HEK293T (cell line): ENCODE measurements at regions not wholly inside any gene's neighbourhood (a gene's known extent, or its start where the extent isn't known, plus 50 kb on each side); places are given as distances from the start of the nearest gene placed in this dataset.

Experiments used
- CTCF ChIA-PET: fragments of 350-600 bp; formaldehyde crosslinking; extraction: SDS; loops from one replicate; lab custom pipeline; 2021; ENCODE audit warnings: antibody characterized with exemption, inconsistent platforms; lab: Yijun Ruan, JAX
- POLR2A ChIA-PET: fragments of 350-600 bp; formaldehyde crosslinking; extraction: SDS; loops from one replicate; lab custom pipeline; 2020; ENCODE audit warnings: antibody characterized with exemption, inconsistent platforms; lab: Yijun Ruan, JAX
- DNase-seq: peaks from one replicate; pipeline ENCODE4 v3.0.0; 2012; ENCODE audit warnings: mixed read lengths; ENCODE audit errors: extremely low spot score
- ARNT ChIP-seq: fragments of 450-650 bp; IDR thresholded peaks from 2 replicates; pipeline ENCODE4 v1.6.1; 2017; ENCODE audit warnings: mild to moderate bottlenecking
- BHLHE40 ChIP-seq: fragments of 450-650 bp; IDR thresholded peaks from 2 replicates; pipeline ENCODE4 v1.6.1; 2016; ENCODE audit warnings: mild to moderate bottlenecking, moderate library complexity, borderline replicate concordance
- CTBP1 ChIP-seq: fragments of 450-650 bp; IDR thresholded peaks from 2 replicates; pipeline ENCODE4 v1.6.1; 2016; ENCODE audit warnings: borderline replicate concordance
- ELF4 ChIP-seq: fragments of 450-650 bp; IDR thresholded peaks from 2 replicates; pipeline ENCODE4 v1.6.1; 2017; ENCODE audit warnings: antibody characterized with exemption
- FOXA1 ChIP-seq: fragments of 450-650 bp; IDR thresholded peaks from 2 replicates; pipeline ENCODE4 v1.6.1; 2016; ENCODE audit warnings: mild to moderate bottlenecking
- FOXK2 ChIP-seq: fragments of 450-650 bp; IDR thresholded peaks from 2 replicates; pipeline ENCODE4 v1.6.1; 2016; ENCODE audit warnings: mild to moderate bottlenecking
- FOXM1 ChIP-seq: fragments of 450-650 bp; IDR thresholded peaks from 2 replicates; pipeline ENCODE4 v1.6.1; 2017; ENCODE audit warnings: mild to moderate bottlenecking, borderline replicate concordance
- HDGF ChIP-seq: fragments of 450-650 bp; IDR thresholded peaks from 2 replicates; pipeline ENCODE4 v1.6.1; 2017; ENCODE audit warnings: antibody characterized with exemption, borderline replicate concordance
- L3MBTL2 ChIP-seq: fragments of 450-650 bp; conservative IDR thresholded peaks from 2 replicates; pipeline ENCODE4 v1.6.1; 2016; ENCODE audit warnings: mild to moderate bottlenecking
- LEF1 ChIP-seq: fragments of 450-650 bp; IDR thresholded peaks from 2 replicates; pipeline ENCODE4 v1.6.1; 2017; ENCODE audit warnings: mild to moderate bottlenecking, borderline replicate concordance
- NFRKB ChIP-seq: fragments of 450-650 bp; IDR thresholded peaks from 2 replicates; pipeline ENCODE4 v1.6.1; 2016; ENCODE audit warnings: mild to moderate bottlenecking, moderate library complexity
- PKNOX1 ChIP-seq: fragments of 450-650 bp; IDR thresholded peaks from 2 replicates; pipeline ENCODE4 v1.6.1; 2016
- SP1 ChIP-seq: fragments of 450-650 bp; IDR thresholded peaks from 2 replicates; pipeline ENCODE4 v1.6.1; 2017
- SUZ12 ChIP-seq: fragments of 450-650 bp; IDR thresholded peaks from 2 replicates; pipeline ENCODE4 v1.6.1; 2016; ENCODE audit warnings: mild to moderate bottlenecking
- TARDBP ChIP-seq: fragments of 450-650 bp; IDR thresholded peaks from 2 replicates; pipeline ENCODE4 v1.6.1; 2016
- ZNF384 ChIP-seq: fragments of 450-650 bp; IDR thresholded peaks from 2 replicates; pipeline ENCODE4 v1.6.1; 2016

- ChIA-PET POLR2A (no interaction called here), CTCF (no interaction called here)
- DNase-seq = no peak
- TF ChIP-seq NFRKB (no peak), FOXK2 (no peak), PKNOX1 (no peak), ELF4 (no peak), ZNF384 (no peak)
These were observed 495.4 kb upstream of the KLF4 start for GRCh38 chr9:107984956-107985355.

GRCh38 chr9:107983762-107984161 lies 494.2 kb upstream of the KLF4 start:
- no peak for TF ChIP-seq TARDBP
- TF ChIP-seq L3MBTL2 = no peak
- no peak for TF ChIP-seq SP1
- TF ChIP-seq PKNOX1 = no peak
- no peak for TF ChIP-seq FOXA1
- TF ChIP-seq FOXM1 = no peak
- no peak for TF ChIP-seq LEF1
- no peak for TF ChIP-seq ZNF384
- TF ChIP-seq BHLHE40 = no peak
- no peak for TF ChIP-seq FOXK2
- TF ChIP-seq ARNT = no peak
- no peak for TF ChIP-seq NFRKB
- POLR2A ChIA-PET = no interaction called here
- CTCF ChIA-PET = no interaction called here
- DNase-seq = no peak

GRCh38 chr9:107983181-107983603 lies 493.6 kb upstream of the KLF4 start:
- POLR2A ChIA-PET = no interaction called here
- CTCF ChIA-PET = no interaction called here
- TF ChIP-seq ZNF384 (no peak), ELF4 (no peak), FOXK2 (no peak), SUZ12 (no peak), FOXA1 (no peak)
- no peak for DNase-seq

- no peak for TF ChIP-seq ELF4
- no peak for TF ChIP-seq FOXK2
- TF ChIP-seq L3MBTL2 = no peak
- ChIA-PET POLR2A (no interaction called here), CTCF (no interaction called here)
- no peak for DNase-seq
These were observed 493.2 kb upstream of the KLF4 start for GRCh38 chr9:107982745-107983144.

- TF ChIP-seq PKNOX1 (no peak), SUZ12 (no peak), LEF1 (no peak), NFRKB (no peak), FOXM1 (no peak), HDGF (no peak), ARNT (no peak), CTBP1 (no peak), ELF4 (no peak), FOXA1 (no peak), TARDBP (no peak), L3MBTL2 (no peak), FOXK2 (no peak)
- DNase-seq = no peak
- POLR2A ChIA-PET = no interaction called here
- CTCF ChIA-PET = no interaction called here
These were observed 492.4 kb upstream of the KLF4 start for GRCh38 chr9:107982001-107982400.

GRCh38 chr9:107980984-107981383 lies 491.4 kb upstream of the KLF4 start:
- POLR2A ChIA-PET = no interaction called here
- CTCF ChIA-PET = no interaction called here

GRCh38 chr9:107976767-107977166 lies 487.2 kb upstream of the KLF4 start:
- CTCF ChIA-PET = interaction anchor here (0.6 kb wide), 1 partner anchor 96 kb away, joined by 6 read pairs; no protein-coding TSS in a partner anchor
- POLR2A ChIA-PET = no interaction called here
- TF ChIP-seq ZNF384 (no peak), TARDBP (no peak), SUZ12 (no peak), FOXM1 (no peak), NFRKB (no peak), CTBP1 (no peak), L3MBTL2 (no peak), ELF4 (no peak), FOXK2 (no peak), FOXA1 (no peak), HDGF (no peak), ARNT (no peak), PKNOX1 (no peak), SP1 (no peak), LEF1 (no peak), BHLHE40 (no peak)
- no peak for DNase-seq

More at GRCh38 chr9:107980984-107981383, 491.4 kb upstream of the KLF4 start:
- DNase-seq = no peak
- no peak for TF ChIP-seq CTBP1
- TF ChIP-seq SP1 = no peak
- TF ChIP-seq TARDBP = no peak
- TF ChIP-seq PKNOX1 = no peak
- no peak for TF ChIP-seq L3MBTL2
